Progenitor cell of endocrine pancreas (in vitro differentiated cells): ENCODE measurements at regions not wholly inside any gene's neighbourhood (a gene's known extent, or its start where the extent isn't known, plus 50 kb on each side); places are given as distances from the start of the nearest gene placed in this dataset.

Experiments
- DNase-seq: peaks from one replicate; pipeline ENCODE4 v3.0.0; 2021; ENCODE audit warnings: low spot score; ENCODE audit not compliant: unreplicated experiment
- H3K27ac Mint-ChIP-seq: 2 replicates; pipeline ENCODE4 v1.8.0; 2021; ENCODE audit warnings: mild to moderate bottlenecking, moderate library complexity, mixed read lengths
- H3K27me3 Mint-ChIP-seq: 2 replicates; pipeline ENCODE4 v1.8.0; 2021; ENCODE audit warnings: mixed read lengths
- H3K36me3 Mint-ChIP-seq: 2 replicates; pipeline ENCODE4 v1.8.0; 2022; ENCODE audit warnings: mixed read lengths; ENCODE audit not compliant: insufficient read depth
- H3K4me1 Mint-ChIP-seq: 2 replicates; pipeline ENCODE4 v1.8.0; 2021; ENCODE audit warnings: low read depth, mixed read lengths
- H3K4me3 Mint-ChIP-seq: 2 replicates; pipeline ENCODE4 v1.8.0; 2021; ENCODE audit warnings: low read depth, mild to moderate bottlenecking, moderate library complexity, mixed read lengths
- H3K9me3 Mint-ChIP-seq: 2 replicates; pipeline ENCODE4 v1.8.0; 2021; ENCODE audit warnings: low read depth, mixed read lengths
- CTCF ChIP-seq: fragments of 200-600 bp; sonication (generic); IDR thresholded peaks from one replicate; pipeline ENCODE4 v1.5.0; 2021; ENCODE audit warnings: antibody characterized with exemption, mild to moderate bottlenecking; ENCODE audit not compliant: unreplicated experiment

- Mint-ChIP-seq H3K36me3 (no peaks in the 10 kb centered on the region), H3K9me3 (peaks cover 19% of the 10 kb centered on the region), H3K4me1 (peaks cover 9% of the 10 kb centered on the region), H3K27ac (no peak overlapping the region), H3K4me3 (no peak overlapping the region), H3K27me3 (no peaks in the 10 kb centered on the region)
- DNase-seq, result no peak
- no peak for TF ChIP-seq CTCF
These were observed 205.0 kb upstream of the DCN start for GRCh38 chr12:91387461-91388134.

- no peak overlapping the region for H3K4me3 Mint-ChIP-seq
- no peak for TF ChIP-seq CTCF
- peaks cover 22% of the 10 kb centered on the region for H3K4me1 Mint-ChIP-seq
- no peak overlapping the region for H3K27ac Mint-ChIP-seq
- no peaks in the 10 kb centered on the region for H3K36me3 Mint-ChIP-seq
- no peak for DNase-seq
- no peaks in the 10 kb centered on the region for H3K27me3 Mint-ChIP-seq
- no peaks in the 10 kb centered on the region for H3K9me3 Mint-ChIP-seq
These were observed 202.2 kb upstream of the DCN start for GRCh38 chr12:91384806-91385205.

GRCh38 chr12:91384366-91384765 is 201.7 kb upstream of the DCN start:
- DNase-seq, result no peak
- no peak for TF ChIP-seq CTCF
- Mint-ChIP-seq H3K27ac (no peak overlapping the region), H3K9me3 (no peaks in the 10 kb centered on the region), H3K4me3 (no peak overlapping the region), H3K36me3 (no peaks in the 10 kb centered on the region), H3K27me3 (no peaks in the 10 kb centered on the region), H3K4me1 (peaks cover 23% of the 10 kb centered on the region)

- Mint-ChIP-seq H3K27me3 (no peaks in the 10 kb centered on the region), H3K4me1 (peaks cover 21% of the 10 kb centered on the region), H3K4me3 (no peak overlapping the region), H3K36me3 (no peaks in the 10 kb centered on the region), H3K9me3 (no peaks in the 10 kb centered on the region), H3K27ac (no peak overlapping the region)
- no peak for DNase-seq
- TF ChIP-seq CTCF, result no peak
These were observed 200.5 kb upstream of the DCN start for GRCh38 chr12:91383099-91383498.

- Mint-ChIP-seq H3K4me1 (peaks cover 21% of the 10 kb centered on the region), H3K9me3 (no peaks in the 10 kb centered on the region), H3K27ac (peak overlapping the region; percentile 97), H3K4me3 (peak overlapping the region; percentile 78), H3K36me3 (no peaks in the 10 kb centered on the region), H3K27me3 (no peaks in the 10 kb centered on the region)
- peak; percentile 93 for TF ChIP-seq CTCF
- DNase-seq, result peak; percentile 84
These were observed 199.5 kb upstream of the DCN start for GRCh38 chr12:91382081-91382543.
